Tibial nerve (tissue), 4 donors: ENCODE measurements at regions not wholly inside any gene's neighbourhood (a gene's known extent, or its start where the extent isn't known, plus 50 kb on each side); places are given as distances from the start of the nearest gene placed in this dataset.

Source experiments
- DNase-seq, 2 donors: peaks; one replicate each; pipeline ENCODE4 v3.0.0-alpha.2; 2019; ENCODE audit warnings: low spot score in 2 of 2
- H3K27ac ChIP-seq, 4 donors: fragments of 200-600 bp; sonication (generic) in 3 of 4; one replicate each; pipeline ENCODE4 v1.5.1; 2017 to 2019; ENCODE audit warnings: mild to moderate bottlenecking in 1 of 4
- H3K27me3 ChIP-seq, 2 donors: fragments of 200-600 bp; sonication (generic) in 1 of 2; one replicate each; pipeline versions ENCODE4 v1.5.1 to v1.6.0; 2017 to 2019
- H3K36me3 ChIP-seq, 3 donors: fragments of 200-600 bp; sonication (generic); one replicate each; pipeline ENCODE4 v1.5.1; 2018 to 2019
- H3K4me1 ChIP-seq, 4 donors: fragments of 200-600 bp; sonication (generic) in 3 of 4; one replicate each; pipeline ENCODE4 v1.5.1; 2017 to 2019
- H3K4me3 ChIP-seq, 4 donors: fragments of 200-600 bp; sonication (generic) in 3 of 4; one replicate each; pipeline ENCODE4 v1.5.1; 2017 to 2019; ENCODE audit warnings: mild to moderate bottlenecking in 1 of 4, moderate library complexity in 1 of 4
- H3K9me3 ChIP-seq, 4 donors: fragments of 200-600 bp; sonication (generic) in 3 of 4; one replicate each; pipeline ENCODE4 v1.5.1; 2017 to 2019
- EP300 ChIP-seq, 2 donors: sonication (generic); formaldehyde crosslinking; IDR thresholded peaks; one replicate each; pipeline ENCODE4 v1.6.1; 2017; ENCODE audit warnings: antibody characterized with exemption in 2 of 2, mild to moderate bottlenecking in 1 of 2
- POLR2A ChIP-seq, 2 donors: fragments of 450-650 bp; IDR thresholded peaks; one replicate each; pipeline ENCODE4 v1.6.1; 2017; ENCODE audit warnings: antibody characterized with exemption in 2 of 2, mild to moderate bottlenecking in 2 of 2, moderate library complexity in 2 of 2
- WGBS, 2 donors: methylation state at CpG; one replicate each; pipeline ENCODE4 v1.1.5; 2018; 5-methylcytosine and 5-hydroxymethylcytosine counted together
- TF ChIP-seq, protein P1 (sequence below), 5 experiments: fragments of 200-600 bp in 3 of 5; fragments of 450-650 bp in 2 of 5; sonication (generic) in 3 of 5; IDR thresholded peaks; one replicate each; pipeline ENCODE4 v1.5.1; 2016 to 2019; ENCODE audit warnings: antibody characterized with exemption in 5 of 5, mild to moderate bottlenecking in 3 of 5, moderate library complexity in 2 of 5

DNA sequence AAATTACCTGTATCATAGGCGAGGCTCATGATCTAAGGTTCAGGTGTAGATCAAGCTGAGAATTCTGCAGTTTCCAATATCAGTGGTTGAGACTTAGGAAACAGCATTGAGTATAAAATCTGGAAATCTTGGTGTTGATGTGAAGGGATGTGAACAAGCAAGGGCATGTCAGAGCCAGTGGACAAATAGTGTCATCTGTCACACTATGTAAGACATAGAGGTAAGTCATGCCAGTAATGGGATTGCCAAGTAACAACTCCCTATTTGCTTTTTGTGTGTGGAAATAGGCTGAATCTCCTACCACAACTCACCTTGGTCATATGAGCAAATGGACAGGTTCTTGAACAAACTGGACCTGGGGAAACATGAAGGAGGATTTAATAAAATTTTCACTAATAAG lies 334.5 kb upstream of the EMCN start:
- WGBS, 2 donors = 81 to 93% methylated on average over 1 of the region's 1 CpG
- DNase-seq = no peak
- no peak for TF ChIP-seq EP300 (IDR thresholded peaks at IDR 0.05)
- TF ChIP-seq, protein P1, sequence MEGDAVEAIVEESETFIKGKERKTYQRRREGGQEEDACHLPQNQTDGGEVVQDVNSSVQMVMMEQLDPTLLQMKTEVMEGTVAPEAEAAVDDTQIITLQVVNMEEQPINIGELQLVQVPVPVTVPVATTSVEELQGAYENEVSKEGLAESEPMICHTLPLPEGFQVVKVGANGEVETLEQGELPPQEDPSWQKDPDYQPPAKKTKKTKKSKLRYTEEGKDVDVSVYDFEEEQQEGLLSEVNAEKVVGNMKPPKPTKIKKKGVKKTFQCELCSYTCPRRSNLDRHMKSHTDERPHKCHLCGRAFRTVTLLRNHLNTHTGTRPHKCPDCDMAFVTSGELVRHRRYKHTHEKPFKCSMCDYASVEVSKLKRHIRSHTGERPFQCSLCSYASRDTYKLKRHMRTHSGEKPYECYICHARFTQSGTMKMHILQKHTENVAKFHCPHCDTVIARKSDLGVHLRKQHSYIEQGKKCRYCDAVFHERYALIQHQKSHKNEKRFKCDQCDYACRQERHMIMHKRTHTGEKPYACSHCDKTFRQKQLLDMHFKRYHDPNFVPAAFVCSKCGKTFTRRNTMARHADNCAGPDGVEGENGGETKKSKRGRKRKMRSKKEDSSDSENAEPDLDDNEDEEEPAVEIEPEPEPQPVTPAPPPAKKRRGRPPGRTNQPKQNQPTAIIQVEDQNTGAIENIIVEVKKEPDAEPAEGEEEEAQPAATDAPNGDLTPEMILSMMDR (IDR thresholded peaks at IDR 0.05) = no peak
- no peak for TF ChIP-seq POLR2A (IDR thresholded peaks at IDR 0.05)

DNA sequence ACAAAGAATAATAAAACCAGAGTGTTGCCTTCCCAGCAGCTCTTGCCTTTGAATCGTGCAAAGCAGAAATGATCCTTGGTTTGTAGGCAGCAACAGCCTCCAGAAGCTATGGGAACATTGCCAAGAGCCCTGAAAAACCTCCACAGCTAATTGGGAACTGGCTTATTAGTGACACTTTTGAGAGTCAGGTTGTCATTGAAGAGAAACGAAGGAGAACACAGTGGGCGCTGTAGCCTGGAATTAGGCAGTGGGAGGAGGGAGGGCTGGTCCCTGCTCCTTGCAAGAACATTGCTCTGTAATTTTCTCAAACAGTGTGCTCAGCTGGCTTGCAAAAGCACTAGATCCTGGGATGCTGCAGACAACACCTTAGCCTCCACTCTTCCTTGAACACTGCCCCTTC lies 331.5 kb upstream of the EMCN start:
- no peak overlapping the region for H3K27ac ChIP-seq
- no peak for DNase-seq
- WGBS, 2 donors = 25 to 32% methylated on average over 3 of the region's 3 CpGs
- no peaks in the 10 kb centered on the region for H3K9me3 ChIP-seq
- no peaks in the 10 kb centered on the region for H3K27me3 ChIP-seq
- H3K36me3 ChIP-seq = no peaks in the 10 kb centered on the region
- TF ChIP-seq POLR2A (IDR thresholded peaks at IDR 0.05) (no peak), EP300 (IDR thresholded peaks at IDR 0.05) (no peak)
- TF ChIP-seq, protein P1 (IDR thresholded peaks at IDR 0.05) = no peak
- peaks cover 0 to 10% (median 0%) of the 10 kb centered on the region in 4 donors for H3K4me1 ChIP-seq
- H3K4me3 ChIP-seq = no peak overlapping the region

More for the DNA sequence above, 334.5 kb upstream of the EMCN start:
- Histone ChIP-seq H3K27me3 (no peaks in the 10 kb centered on the region), H3K4me1 (peaks cover 0 to 10% (median 0%) of the 10 kb centered on the region in 4 donors), H3K36me3 (no peaks in the 10 kb centered on the region), H3K27ac (no peak overlapping the region), H3K9me3 (no peaks in the 10 kb centered on the region), H3K4me3 (no peak overlapping the region)

DNA sequence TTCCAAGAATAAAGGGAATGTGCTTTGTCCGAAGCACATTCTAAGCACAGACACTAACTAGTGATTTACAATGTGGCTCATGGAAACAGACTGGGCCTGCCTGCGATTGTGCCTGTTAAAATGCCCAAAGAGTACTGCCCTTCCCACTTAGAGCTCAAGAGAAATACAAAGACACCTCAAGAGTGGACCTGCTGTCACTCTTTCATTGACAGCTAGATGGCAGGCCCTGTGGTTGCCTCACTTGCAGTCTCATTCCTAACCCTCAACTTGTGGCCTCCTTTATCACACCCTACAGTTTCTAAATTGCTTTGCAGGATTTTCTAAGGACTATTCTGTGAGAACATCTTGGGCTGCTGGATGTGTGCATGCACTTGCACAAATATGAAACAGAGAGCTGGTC lies 331.0 kb upstream of the EMCN start:
- TF ChIP-seq, protein P1 (IDR thresholded peaks at IDR 0.05) = peak in 1 of 5 experiments; percentile 20
- TF ChIP-seq EP300 (IDR thresholded peaks at IDR 0.05) = no peak
- no peaks in the 10 kb centered on the region for H3K27me3 ChIP-seq
- WGBS, 2 donors = 71 to 88% methylated on average over 2 of the region's 2 CpGs
- H3K36me3 ChIP-seq = no peaks in the 10 kb centered on the region
- no peak for DNase-seq
- peaks cover 0 to 10% (median 0%) of the 10 kb centered on the region in 4 donors for H3K4me1 ChIP-seq
- no peak overlapping the region for H3K27ac ChIP-seq
- H3K9me3 ChIP-seq = no peaks in the 10 kb centered on the region
- no peak overlapping the region for H3K4me3 ChIP-seq

DNA sequence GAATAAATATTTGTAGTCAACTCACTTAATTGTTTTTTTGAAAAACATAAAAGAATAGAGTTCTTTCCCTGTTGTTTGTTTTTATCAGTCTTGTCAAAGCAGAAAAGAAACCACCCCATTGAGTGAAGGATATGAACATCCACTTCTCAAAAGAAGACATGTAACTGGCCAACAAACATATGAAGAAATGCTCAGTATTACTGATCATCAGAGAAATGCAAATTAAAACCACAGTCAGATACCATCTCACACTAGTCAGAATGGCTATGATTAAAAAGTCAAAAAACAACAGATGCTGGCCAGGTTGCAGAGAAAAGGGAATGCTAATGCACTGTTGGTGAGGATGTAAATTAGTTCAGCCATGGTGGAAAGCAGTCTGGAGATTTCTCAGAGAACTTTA lies 326.1 kb upstream of the EMCN start:
- no peak for DNase-seq
- H3K27me3 ChIP-seq = no peaks in the 10 kb centered on the region
- no peak overlapping the region for H3K4me3 ChIP-seq
- no peaks in the 10 kb centered on the region for H3K9me3 ChIP-seq
- TF ChIP-seq POLR2A (IDR thresholded peaks at IDR 0.05) = no peak
- TF ChIP-seq, protein P1 (IDR thresholded peaks at IDR 0.05) = no peak
- TF ChIP-seq EP300 (IDR thresholded peaks at IDR 0.05) = no peak
- no peaks in the 10 kb centered on the region for H3K36me3 ChIP-seq
- H3K27ac ChIP-seq = no peak overlapping the region
- H3K4me1 ChIP-seq = peaks cover 0 to under 1% (median 0%) of the 10 kb centered on the region in 4 donors

DNA sequence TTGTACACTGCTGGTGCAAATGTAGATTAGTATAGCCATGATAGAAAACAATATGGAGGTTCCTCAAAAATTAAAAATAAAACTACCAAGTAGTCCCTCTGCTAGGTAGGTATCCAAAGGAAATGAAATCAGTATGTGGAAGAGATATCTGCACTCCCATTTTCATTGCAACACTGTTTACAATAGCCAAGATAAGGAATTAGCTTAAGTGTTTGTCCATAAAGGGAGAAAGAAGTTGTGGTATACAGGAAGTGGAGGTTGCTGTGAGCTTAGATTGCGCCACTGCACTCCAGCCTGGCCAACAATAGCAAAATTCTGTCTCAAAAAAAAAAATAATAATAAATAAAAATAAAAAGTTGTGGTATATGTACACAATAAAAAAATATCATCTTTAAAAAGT lies 325.0 kb upstream of the EMCN start:
- H3K27me3 ChIP-seq = no peaks in the 10 kb centered on the region
- 93 to 100% methylated on average over 1 of the region's 1 CpG for WGBS, 2 donors
- H3K27ac ChIP-seq = no peak overlapping the region
- H3K4me1 ChIP-seq = no peaks in the 10 kb centered on the region
- no peaks in the 10 kb centered on the region for H3K36me3 ChIP-seq
- H3K4me3 ChIP-seq = no peak overlapping the region
- no peak for TF ChIP-seq POLR2A (IDR thresholded peaks at IDR 0.05)
- TF ChIP-seq, protein P1 (IDR thresholded peaks at IDR 0.05) = no peak
- no peak for TF ChIP-seq EP300 (IDR thresholded peaks at IDR 0.05)
- no peak for DNase-seq
- H3K9me3 ChIP-seq = no peaks in the 10 kb centered on the region
